Keratinocyte (primary cell): ENCODE measurements at regions not wholly inside any gene's neighbourhood (a gene's known extent, or its start where the extent isn't known, plus 50 kb on each side); places are given as distances from the start of the nearest gene placed in this dataset.

Experiments
- DNase-seq: peaks from one replicate; pipeline ENCODE4 v3.0.0-alpha.2; 2011; ENCODE audit warnings: low read depth, missing footprints, low spot score
- FAIRE-seq: peaks from 2 replicates; lab custom pipeline; 2011; peaks lifted over from hg19 to GRCh38; lab: Jason Lieb, UNC
- H2AFZ ChIP-seq: 2 replicates; pipeline ENCODE4 v1.6.0; 2012; ENCODE audit warnings: low read length, control low read depth, inconsistent platforms; ENCODE audit not compliant: control insufficient read depth
- H3K27ac ChIP-seq: 2 replicates; pipeline ENCODE4 v1.5.1; 2011; ENCODE audit warnings: low read length; ENCODE audit not compliant: control insufficient read depth, insufficient read depth
- H3K27me3 ChIP-seq: 3 replicates; pipeline ENCODE4 v1.6.0; 2011; ENCODE audit warnings: low read length; ENCODE audit not compliant: control insufficient read depth, insufficient read depth; ENCODE audit errors: extremely low read depth
- H3K36me3 ChIP-seq, 2 experiments: 2 replicates in 1 of 2; 3 replicates in 1 of 2; pipeline ENCODE4 v1.5.1; 2011; ENCODE audit warnings: low read length in 2 of 2, mild to moderate bottlenecking in 1 of 2; ENCODE audit not compliant: control insufficient read depth in 2 of 2, insufficient read depth in 2 of 2; ENCODE audit errors: extremely low read depth in 1 of 2
- H3K4me1 ChIP-seq: 3 replicates; pipeline ENCODE4 v1.5.1; 2011; ENCODE audit warnings: low read length; ENCODE audit not compliant: control insufficient read depth, insufficient read depth; ENCODE audit errors: extremely low read depth
- H3K4me2 ChIP-seq: 3 replicates; pipeline ENCODE4 v1.6.0; 2011; ENCODE audit warnings: low read depth, low read length; ENCODE audit not compliant: control insufficient read depth, insufficient read depth; ENCODE audit errors: extremely low read depth
- H3K4me3 ChIP-seq, 3 experiments: fragments of 200-600 bp in 1 of 3; sonication (generic) in 1 of 3; 2 replicates in 2 of 3; 3 replicates in 1 of 3; pipeline ENCODE4 v1.5.1; 2011 to 2016; ENCODE audit warnings: low read length in 3 of 3, mild to moderate bottlenecking in 3 of 3, control low read depth in 2 of 3, inconsistent platforms in 1 of 3, low read depth in 1 of 3, mixed read lengths in 1 of 3, mixed run types in 1 of 3, moderate library complexity in 1 of 3; ENCODE audit not compliant: control insufficient read depth in 2 of 3, insufficient read depth in 2 of 3; ENCODE audit errors: extremely low read depth in 1 of 3
- H3K79me2 ChIP-seq: 2 replicates; pipeline ENCODE4 v1.6.0; 2012; ENCODE audit warnings: low read length; ENCODE audit not compliant: control insufficient read depth, insufficient read depth
- H3K9ac ChIP-seq: 3 replicates; pipeline ENCODE4 v1.6.0; 2011; ENCODE audit warnings: low read length; ENCODE audit not compliant: control insufficient read depth, insufficient read depth; ENCODE audit errors: extremely low read depth
- H3K9me1 ChIP-seq: 3 replicates; pipeline ENCODE4 v1.6.0; 2011; ENCODE audit warnings: low read length; ENCODE audit not compliant: control insufficient read depth, insufficient read depth; ENCODE audit errors: extremely low read depth
- H3K9me3 ChIP-seq: 2 replicates; pipeline ENCODE4 v1.5.1; 2012; ENCODE audit warnings: low read depth, low read length; ENCODE audit not compliant: control insufficient read depth
- H4K20me1 ChIP-seq: 3 replicates; pipeline ENCODE4 v1.6.0; 2011; ENCODE audit warnings: low read length; ENCODE audit not compliant: control insufficient read depth, insufficient read depth; ENCODE audit errors: extremely low read depth
- EZH2 ChIP-seq: IDR thresholded peaks from one replicate; pipeline ENCODE4 v1.6.1; 2012; ENCODE audit warnings: inconsistent platforms, mild to moderate bottlenecking, low read length, moderate library complexity
- dilution Hi-C: fragments of 300-500 bp; cut with MboI; formaldehyde crosslinking; loops from one replicate; pipeline ENCODE4 v1.7.0; 2020; ENCODE audit warnings: low sequenced_read_pairs; ENCODE audit not compliant: extremely low pct_ligation_motif_present
- TF ChIP-seq, protein P1 (sequence below), 3 experiments: IDR thresholded peaks in 1 of 3; conservative IDR thresholded peaks in 1 of 3; optimal IDR thresholded peaks in 1 of 3; 2 replicates in 2 of 3; 3 replicates in 1 of 3; pipeline versions ENCODE3 to v1.5.1; 2011; ENCODE audit warnings: low read length in 3 of 3, mild to moderate bottlenecking in 3 of 3, moderate library complexity in 2 of 3, control low read depth in 1 of 3, inconsistent platforms in 1 of 3; ENCODE audit not compliant: insufficient read depth in 2 of 3; ENCODE audit errors: extremely low read depth in 1 of 3

GRCh38 chr7:27459021-27459730 lies 203.5 kb downstream of the HIBADH start:
- Histone ChIP-seq H3K9me1 (no peaks in the 10 kb centered on the region), H3K27me3 (peaks cover 2% of the 10 kb centered on the region), H3K4me1 (no peaks in the 10 kb centered on the region), H2AFZ (no peak overlapping the region), H3K4me2 (no peak overlapping the region), H3K79me2 (no peaks in the 10 kb centered on the region), H3K9me3 (no peaks in the 10 kb centered on the region), H3K4me3 (no peak overlapping the region), H3K36me3 (no peaks in the 10 kb centered on the region), H4K20me1 (no peaks in the 10 kb centered on the region), H3K9ac (no peak overlapping the region), H3K27ac (no peak overlapping the region)
- no peak for FAIRE-seq
- TF ChIP-seq, protein P1, sequence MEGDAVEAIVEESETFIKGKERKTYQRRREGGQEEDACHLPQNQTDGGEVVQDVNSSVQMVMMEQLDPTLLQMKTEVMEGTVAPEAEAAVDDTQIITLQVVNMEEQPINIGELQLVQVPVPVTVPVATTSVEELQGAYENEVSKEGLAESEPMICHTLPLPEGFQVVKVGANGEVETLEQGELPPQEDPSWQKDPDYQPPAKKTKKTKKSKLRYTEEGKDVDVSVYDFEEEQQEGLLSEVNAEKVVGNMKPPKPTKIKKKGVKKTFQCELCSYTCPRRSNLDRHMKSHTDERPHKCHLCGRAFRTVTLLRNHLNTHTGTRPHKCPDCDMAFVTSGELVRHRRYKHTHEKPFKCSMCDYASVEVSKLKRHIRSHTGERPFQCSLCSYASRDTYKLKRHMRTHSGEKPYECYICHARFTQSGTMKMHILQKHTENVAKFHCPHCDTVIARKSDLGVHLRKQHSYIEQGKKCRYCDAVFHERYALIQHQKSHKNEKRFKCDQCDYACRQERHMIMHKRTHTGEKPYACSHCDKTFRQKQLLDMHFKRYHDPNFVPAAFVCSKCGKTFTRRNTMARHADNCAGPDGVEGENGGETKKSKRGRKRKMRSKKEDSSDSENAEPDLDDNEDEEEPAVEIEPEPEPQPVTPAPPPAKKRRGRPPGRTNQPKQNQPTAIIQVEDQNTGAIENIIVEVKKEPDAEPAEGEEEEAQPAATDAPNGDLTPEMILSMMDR (optimal IDR thresholded peaks at IDR 0.05 in 1 of 3, IDR thresholded peaks at IDR 0.05 in 1 of 3, conservative IDR thresholded peaks at IDR 0.05 in 1 of 3; ENCODE audit: extremely low read depth in 1 of 3, insufficient read depth in 2 of 3, low read length in 3 of 3), result no peak
- TF ChIP-seq EZH2, result no peak
- dilution Hi-C loops, result no loop called here
- DNase-seq, result no peak

DNA sequence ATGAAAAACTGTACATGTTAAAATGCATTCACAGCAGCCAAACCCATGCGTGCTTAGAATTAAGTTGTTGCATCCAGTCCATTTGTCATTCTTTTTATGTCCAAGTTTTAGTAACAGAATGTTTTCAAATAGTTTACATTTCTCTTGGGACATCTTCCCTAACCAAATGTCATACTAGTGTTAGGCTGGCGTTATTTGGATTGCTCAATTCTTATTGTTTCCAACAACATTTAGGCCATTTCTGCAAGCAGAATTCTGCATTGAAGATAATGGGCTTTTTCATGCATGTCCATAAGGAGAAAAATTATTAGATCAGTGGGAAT lies 203.0 kb downstream of the HIBADH start:
- no peaks in the 10 kb centered on the region for H3K9me3 ChIP-seq
- no peaks in the 10 kb centered on the region for H4K20me1 ChIP-seq
- no peak for TF ChIP-seq EZH2
- TF ChIP-seq, protein P1 (optimal IDR thresholded peaks at IDR 0.05 in 1 of 3, IDR thresholded peaks at IDR 0.05 in 1 of 3, conservative IDR thresholded peaks at IDR 0.05 in 1 of 3; ENCODE audit: extremely low read depth in 1 of 3, insufficient read depth in 2 of 3, low read length in 3 of 3), result no peak
- dilution Hi-C loops, result no loop called here
- H3K9me1 ChIP-seq, result no peaks in the 10 kb centered on the region
- DNase-seq (no peak), FAIRE-seq (no peak)
- no peak overlapping the region for H3K4me2 ChIP-seq
- no peak overlapping the region for H2AFZ ChIP-seq
- no peak overlapping the region for H3K4me3 ChIP-seq
- H3K27ac ChIP-seq, result no peak overlapping the region
- no peaks in the 10 kb centered on the region for H3K4me1 ChIP-seq
- H3K27me3 ChIP-seq, result peaks cover 4% of the 10 kb centered on the region
- H3K9ac ChIP-seq, result no peak overlapping the region
- H3K79me2 ChIP-seq, result no peaks in the 10 kb centered on the region
- H3K36me3 ChIP-seq, result no peaks in the 10 kb centered on the region
